ENCODE measurements at regions not wholly inside any gene's neighbourhood (a gene's known extent, or its start where the extent isn't known, plus 50 kb on each side); places are given as distances from the start of the nearest gene placed in this dataset.

- 33 to 66% (median 43%) methylated on average over 10 of the region's 10 CpGs for WGBS, 5 donors
- H3K36me3 ChIP-seq: no peaks in the 10 kb centered on the region
- TF ChIP-seq CTCF (IDR thresholded peaks at IDR 0.05 in 8 of 11, conservative IDR thresholded peaks at IDR 0.05 in 3 of 11): no peak
- TF ChIP-seq POLR2A (IDR thresholded peaks at IDR 0.05): no peak
- TF ChIP-seq POLR2AphosphoS5 (IDR thresholded peaks at IDR 0.05): no peak
- H3K4me3 ChIP-seq: peak overlapping the region in 2 of 8 donors; percentile 6 to 44
- intact Hi-C loops (cut with DNase I; ENCODE audit: low total_unique reads): loop anchor here (5.0 kb wide), 1 partner anchor 289 kb away; no protein-coding TSS in a partner anchor
- peaks cover 20 to 87% (median 65%) of the 10 kb centered on the region in 6 donors for H3K4me1 ChIP-seq
- DNase-seq: no peak
- H3K27ac ChIP-seq: peak overlapping the region in 7 of 8 donors; percentile 33 to 81 (median 68)
- H3K27me3 ChIP-seq (replicated peaks in 1 of 7): peaks cover 0 to 19% (median 0%) of the 10 kb centered on the region in 7 donors
- no peaks in the 10 kb centered on the region for H3K9me3 ChIP-seq
These were observed 60.4 kb upstream of the RPH3AL start for GRCh38 chr17:413016-413350.

GRCh38 chr17:412211-413015 lies 59.8 kb upstream of the RPH3AL start:
- WGBS, 5 donors: 24 to 35% (median 34%) methylated on average over 15 of the region's 15 CpGs
- intact Hi-C loops (cut with DNase I; ENCODE audit: low total_unique reads): loop anchor here (5.0 kb wide), 1 partner anchor 290 kb away; no protein-coding TSS in a partner anchor
- H3K36me3 ChIP-seq: no peaks in the 10 kb centered on the region
- peaks cover 0 to 19% (median 0%) of the 10 kb centered on the region in 7 donors for H3K27me3 ChIP-seq (replicated peaks in 1 of 7)
- H3K4me3 ChIP-seq: peak overlapping the region in 2 of 8 donors; percentile 6 to 44
- peak overlapping the region in 7 of 8 donors; percentile 33 to 81 (median 68) for H3K27ac ChIP-seq
- H3K9me3 ChIP-seq: no peaks in the 10 kb centered on the region
- H3K4me1 ChIP-seq: peaks cover 19 to 81% (median 59%) of the 10 kb centered on the region in 6 donors
- DNase-seq: no peak
- TF ChIP-seq POLR2AphosphoS5 (IDR thresholded peaks at IDR 0.05) (peak in 1 of 3 donors; percentile 34), CTCF (IDR thresholded peaks at IDR 0.05 in 8 of 11, conservative IDR thresholded peaks at IDR 0.05 in 3 of 11) (peak; percentile 65 to 87 (median 80)), POLR2A (IDR thresholded peaks at IDR 0.05) (no peak)

GRCh38 chr17:411421-412120 lies 59.0 kb upstream of the RPH3AL start:
- Histone ChIP-seq H3K27me3 (replicated peaks in 1 of 7) (peaks cover 0 to 19% (median 0%) of the 10 kb centered on the region in 7 donors), H3K36me3 (no peaks in the 10 kb centered on the region), H3K4me1 (peaks cover 19 to 72% (median 52%) of the 10 kb centered on the region in 6 donors), H3K4me3 (peak overlapping the region in 1 of 8 donors; percentile 88), H3K27ac (peak overlapping the region in 3 of 8 donors; percentile 65 to 88 (median 81)), H3K9me3 (no peaks in the 10 kb centered on the region)
- peak; percentile 80 for DNase-seq
- WGBS, 5 donors: 77 to 84% (median 84%) methylated on average over 12 of the region's 12 CpGs
- intact Hi-C loops (cut with DNase I; ENCODE audit: low total_unique reads): loop anchor here (5.0 kb wide), 1 partner anchor 291 kb away; no protein-coding TSS in a partner anchor
- no peak for TF ChIP-seq POLR2A (IDR thresholded peaks at IDR 0.05)
- no peak for TF ChIP-seq POLR2AphosphoS5 (IDR thresholded peaks at IDR 0.05)
- no peak for TF ChIP-seq CTCF (IDR thresholded peaks at IDR 0.05 in 8 of 11, conservative IDR thresholded peaks at IDR 0.05 in 3 of 11)
